ENCODE measurements at regions not wholly inside any gene's neighbourhood (a gene's known extent, or its start where the extent isn't known, plus 50 kb on each side); places are given as distances from the start of the nearest gene placed in this dataset.

- Histone ChIP-seq H3K18ac (ENCODE audit: extremely low read depth, low read length) (no peak overlapping the region), H4K8ac (ENCODE audit: extremely low read depth, insufficient read depth, low read length) (no peak overlapping the region), H3K9ac (replicated peaks in 1 of 4; ENCODE audit: extremely low read depth in 1 of 4, low read depth in 3 of 4, low read length in 3 of 4) (no peak overlapping the region), H2BK20ac (ENCODE audit: low read length) (no peak overlapping the region), H2AK5ac (ENCODE audit: low read depth, low read length) (no peak overlapping the region), H2AFZ (ENCODE audit: low read length) (no peak overlapping the region), H3K4me3 (ENCODE audit: extremely low read depth in 1 of 4, insufficient read depth in 2 of 4, low read depth in 3 of 4, low read length in 4 of 4) (no peak overlapping the region), H3K79me2 (ENCODE audit: control insufficient read depth in 1 of 2, insufficient read depth in 2 of 2, low read length in 2 of 2) (no peaks in the 10 kb centered on the region; a peak in 1 of 4 replicates), H3K27ac (ENCODE audit: low read depth, low read length) (no peak overlapping the region), H2BK12ac (ENCODE audit: low read depth, low read length) (no peak overlapping the region), H4K5ac (ENCODE audit: insufficient read length, low read depth, low read length) (no peak overlapping the region), H3K4me2 (ENCODE audit: insufficient read depth in 1 of 2, low read depth in 2 of 2, low read length in 2 of 2) (no peak overlapping the region), H2BK15ac (ENCODE audit: low read length) (no peak overlapping the region), H3K27me3 (replicated peaks in 1 of 4; ENCODE audit: control insufficient read depth in 3 of 4, extremely low read depth in 1 of 4, insufficient read depth in 3 of 4, low read length in 3 of 4) (no peaks in the 10 kb centered on the region), H3K23me2 (ENCODE audit: low read depth, low read length) (no peaks in the 10 kb centered on the region), H3K56ac (replicated peaks; ENCODE audit: insufficient read length, low read depth, low read length) (no peak overlapping the region), H4K20me1 (replicated peaks in 1 of 2; ENCODE audit: control insufficient read depth in 1 of 2, insufficient read depth in 2 of 2, low read length in 2 of 2) (no peaks in the 10 kb centered on the region), H3K4ac (replicated peaks; ENCODE audit: insufficient read length, low read depth, low read length) (no peak overlapping the region), H2BK5ac (ENCODE audit: low read depth, low read length) (no peak overlapping the region), H4K91ac (replicated peaks; ENCODE audit: insufficient read length, low read length) (no peak overlapping the region), H3K36me3 (ENCODE audit: control insufficient read depth in 2 of 4, insufficient read depth in 4 of 4, low read length in 3 of 4) (no peaks in the 10 kb centered on the region), H3K9me3 (ENCODE audit: insufficient read depth in 2 of 2, low read depth in 1 of 2, low read length in 1 of 2) (no peaks in the 10 kb centered on the region), H2BK120ac (replicated peaks; ENCODE audit: low read depth, low read length) (no peak overlapping the region), H3K4me1 (replicated peaks in 1 of 4; ENCODE audit: control insufficient read depth in 3 of 4, insufficient read depth in 4 of 4, low read length in 3 of 4) (no peaks in the 10 kb centered on the region), H3K79me1 (ENCODE audit: low read depth, low read length) (no peaks in the 10 kb centered on the region), H3K23ac (ENCODE audit: insufficient read length) (no peak overlapping the region), H3K14ac (ENCODE audit: insufficient read length) (no peak overlapping the region)
- DNase-seq (ENCODE audit: low read depth in 1 of 2, low spot score in 2 of 2) (no peak), FAIRE-seq (no peak)
- ChIA-PET POLR2A (ENCODE audit: partially characterized antibody) (no interaction called here), CTCF (ENCODE audit: partially characterized antibody) (interaction anchor here (0.8 kb wide), 1 partner anchor 137 kb away, joined by 3 read pairs; no protein-coding TSS in a partner anchor)
- no peak for TF ChIP-seq TBP (IDR thresholded peaks at IDR 0.05; ENCODE audit: low read depth, low read length)
- no peak for TF ChIP-seq E2F6 (IDR thresholded peaks at IDR 0.05)
- TF ChIP-seq JUN (IDR thresholded peaks at IDR 0.05; ENCODE audit: low read depth, low read length): no peak
- no peak for TF ChIP-seq POLR2A (IDR thresholded peaks at IDR 0.05; ENCODE audit: control extremely low read depth in 1 of 2, low read depth in 2 of 2, low read length in 2 of 2)
- TF ChIP-seq NANOG (IDR thresholded peaks at IDR 0.05; ENCODE audit: insufficient read depth, low read depth, low read length, poor library complexity, severe bottlenecking): no peak
- no peak for TF ChIP-seq RXRA (IDR thresholded peaks at IDR 0.05; ENCODE audit: insufficient read depth, low read depth, low read length)
- no peak for TF ChIP-seq JUND (IDR thresholded peaks at IDR 0.05; ENCODE audit: low read length)
- 84% methylated on average over 1 of the region's 1 CpG; no CpG with 5 or more reads in 1 of the 2 experiments for WGBS, 2 experiments (ENCODE audit: extremely low coverage in 1 of 2, insufficient coverage in 1 of 2, insufficient read length in 1 of 2, insufficient replicate concordance in 2 of 2, low coverage in 1 of 2, low lambda C conversion rate in 2 of 2, missing lambda C conversion rate in 1 of 2)
These were observed 51.6 kb upstream of the TAS2R1 start for GRCh38 chr5:9681706-9682105.
